Left ventricle myocardium inferior (tissue), 1 donor: ENCODE measurements at regions not wholly inside any gene's neighbourhood (a gene's known extent, or its start where the extent isn't known, plus 50 kb on each side); places are given as distances from the start of the nearest gene placed in this dataset.

Source experiments
- DNase-seq: peaks from one replicate; pipeline ENCODE4 v3.0.0-alpha.2; 2020
- H3K27ac ChIP-seq: fragments of 200-600 bp; replicated peaks from 2 replicates; pipeline ENCODE4 v1.8.0; 2021
- H3K27me3 ChIP-seq: fragments of 200-600 bp; 2 replicates; pipeline ENCODE4 v1.8.0; 2021; ENCODE audit warnings: low read depth
- H3K36me3 ChIP-seq: fragments of 200-600 bp; 2 replicates; pipeline ENCODE4 v1.8.0; 2021
- H3K4me1 ChIP-seq: fragments of 200-600 bp; 2 replicates; pipeline ENCODE4 v1.8.0; 2021
- H3K4me3 ChIP-seq: fragments of 200-600 bp; 2 replicates; pipeline ENCODE4 v1.8.0; 2021; ENCODE audit warnings: mild to moderate bottlenecking, moderate library complexity
- H3K9me3 ChIP-seq: fragments of 200-600 bp; replicated peaks from 2 replicates; pipeline ENCODE4 v1.8.0; 2021
- CTCF ChIP-seq: fragments of 200-600 bp; IDR thresholded peaks from 2 replicates; pipeline ENCODE4 v1.8.0; 2021; ENCODE audit warnings: antibody characterized with exemption, mild to moderate bottlenecking, borderline replicate concordance
- intact Hi-C: fragments of 100-400 bp; cut with micrococcal nuclease; formaldehyde crosslinking; loops from one replicate; pipeline ENCODE4 v1.11.0; 2022
- donor health status: DM: no; HTN: yes; CAD: no; lungs with severe emphysema.

- Histone ChIP-seq H3K4me3 (no peak overlapping the region), H3K36me3 (no peaks in the 10 kb centered on the region), H3K9me3 (peaks cover 5% of the 10 kb centered on the region), H3K4me1 (no peaks in the 10 kb centered on the region), H3K27ac (no peak overlapping the region), H3K27me3 (no peaks in the 10 kb centered on the region)
- DNase-seq = no peak
- intact Hi-C loops = no loop called here
- TF ChIP-seq CTCF = no peak
These were observed 1568.2 kb upstream of the SEL1L start for GRCh38 chr14:83101846-83102245.

- intact Hi-C loops = no loop called here
- TF ChIP-seq CTCF = no peak
- DNase-seq = no peak
- Histone ChIP-seq H3K4me3 (no peak overlapping the region), H3K27ac (no peak overlapping the region), H3K36me3 (no peaks in the 10 kb centered on the region), H3K9me3 (no peaks in the 10 kb centered on the region), H3K27me3 (no peaks in the 10 kb centered on the region), H3K4me1 (no peaks in the 10 kb centered on the region)
These were observed 1584.4 kb upstream of the SEL1L start for GRCh38 chr14:83118029-83118428.

- Histone ChIP-seq H3K36me3 (no peaks in the 10 kb centered on the region), H3K27ac (no peak overlapping the region), H3K4me3 (no peak overlapping the region), H3K4me1 (no peaks in the 10 kb centered on the region), H3K9me3 (no peaks in the 10 kb centered on the region), H3K27me3 (no peaks in the 10 kb centered on the region)
- DNase-seq = no peak
- intact Hi-C loops = no loop called here
- TF ChIP-seq CTCF = no peak
These were observed 1586.5 kb upstream of the SEL1L start for GRCh38 chr14:83120187-83120586.

- no peak for TF ChIP-seq CTCF
- intact Hi-C loops = no loop called here
These were observed 1592.4 kb upstream of the SEL1L start for GRCh38 chr14:83126076-83126475.

GRCh38 chr14:83128783-83129182 lies 1595.1 kb upstream of the SEL1L start:
- intact Hi-C loops = no loop called here
- Histone ChIP-seq H3K27me3 (no peaks in the 10 kb centered on the region), H3K36me3 (no peaks in the 10 kb centered on the region), H3K4me3 (no peak overlapping the region), H3K9me3 (no peaks in the 10 kb centered on the region), H3K4me1 (peaks cover 5% of the 10 kb centered on the region), H3K27ac (no peak overlapping the region)
- DNase-seq = no peak
- no peak for TF ChIP-seq CTCF

More at GRCh38 chr14:83126076-83126475, 1592.4 kb upstream of the SEL1L start:
- H3K36me3 ChIP-seq = no peaks in the 10 kb centered on the region
- H3K4me1 ChIP-seq = no peaks in the 10 kb centered on the region
- no peaks in the 10 kb centered on the region for H3K27me3 ChIP-seq
- H3K4me3 ChIP-seq = no peak overlapping the region
- no peaks in the 10 kb centered on the region for H3K9me3 ChIP-seq
- H3K27ac ChIP-seq = no peak overlapping the region
- DNase-seq = no peak

- Histone ChIP-seq H3K9me3 (no peaks in the 10 kb centered on the region), H3K4me1 (peaks cover 5% of the 10 kb centered on the region), H3K27me3 (no peaks in the 10 kb centered on the region), H3K27ac (no peak overlapping the region), H3K36me3 (no peaks in the 10 kb centered on the region), H3K4me3 (no peak overlapping the region)
- no peak for TF ChIP-seq CTCF
- no peak for DNase-seq
- intact Hi-C loops = no loop called here
These were observed 1595.8 kb upstream of the SEL1L start for GRCh38 chr14:83129496-83129895.
